Endothelial cell of umbilical vein (primary cell): ENCODE measurements at regions not wholly inside any gene's neighbourhood (a gene's known extent, or its start where the extent isn't known, plus 50 kb on each side); places are given as distances from the start of the nearest gene placed in this dataset.

Experiments used
- BruUV-seq: library from RNA; stranded (reverse); fragments of 400-500 nt; replicated peaks from 2 replicates; lab custom pipeline; 2021; lab: Mats Ljungman, UMichigan
- CTCF ChIA-PET: fragments of 300-600, 350-600 bp; sonication (Branson Sonifier 250); formaldehyde crosslinking; loops from one replicate; lab custom pipeline; 2021; ENCODE audit warnings: antibody characterized with exemption, inconsistent platforms; lab: Charles Lee
- POLR2A ChIA-PET: fragments of 300-600, 350-600 bp; sonication (Branson Sonifier 250); formaldehyde crosslinking; loops from one replicate; lab custom pipeline; 2021; ENCODE audit warnings: antibody characterized with exemption, inconsistent platforms; lab: Charles Lee
- DNase-seq: peaks from one replicate; pipeline ENCODE4 v3.0.0-alpha.2; 2011; ENCODE audit warnings: low read depth, low spot score
- FAIRE-seq: peaks from 2 replicates; lab custom pipeline; 2011; peaks lifted over from hg19 to GRCh38; lab: Jason Lieb, UNC
- H2AFZ ChIP-seq: 2 replicates; pipeline ENCODE4 v1.6.0; 2012; ENCODE audit warnings: low read depth, low read length, control low read depth, inconsistent platforms
- H3K27ac ChIP-seq: 2 replicates; pipeline ENCODE4 v1.5.1; 2011; ENCODE audit warnings: low read depth, mild to moderate bottlenecking, control low read depth, low read length, moderate library complexity; ENCODE audit not compliant: insufficient read depth
- H3K27me3 ChIP-seq, 2 experiments: 2 replicates each; pipeline versions ENCODE4 v1.6.0 to v1.6.1; 2011; ENCODE audit warnings: low read length in 2 of 2, mixed read lengths in 1 of 2; ENCODE audit not compliant: control insufficient read depth in 2 of 2, insufficient read depth in 2 of 2
- H3K36me3 ChIP-seq, 2 experiments: 2 replicates in 1 of 2; 3 replicates in 1 of 2; pipeline ENCODE4 v1.5.1; 2011; ENCODE audit warnings: low read length in 2 of 2, mild to moderate bottlenecking in 1 of 2, moderate library complexity in 1 of 2; ENCODE audit not compliant: control insufficient read depth in 2 of 2, insufficient read depth in 2 of 2; ENCODE audit errors: extremely low read depth in 1 of 2
- H3K4me1 ChIP-seq: 3 replicates; pipeline ENCODE4 v1.5.1; 2011; ENCODE audit warnings: mild to moderate bottlenecking, low read length; ENCODE audit not compliant: control insufficient read depth, insufficient read depth; ENCODE audit errors: extremely low read depth
- H3K4me2 ChIP-seq: 2 replicates; pipeline ENCODE4 v1.6.1; 2011; ENCODE audit warnings: low read length, control low read depth, mixed read lengths; ENCODE audit not compliant: insufficient read depth
- H3K4me3 ChIP-seq, 3 experiments: fragments of 200-600 bp in 1 of 3; sonication (generic), shearing (Covaris generic) in 1 of 3; replicated peaks in 1 of 3; 2 replicates each; pipeline ENCODE4 v1.5.1; 2011 to 2016; ENCODE audit warnings: control low read depth in 3 of 3, low read length in 3 of 3, mild to moderate bottlenecking in 2 of 3, inconsistent platforms in 1 of 3, low read depth in 1 of 3, moderate library complexity in 1 of 3; ENCODE audit not compliant: insufficient read depth in 1 of 3
- H3K79me2 ChIP-seq: 2 replicates; pipeline ENCODE4 v1.6.0; 2012; ENCODE audit warnings: low read length, inconsistent platforms; ENCODE audit not compliant: control insufficient read depth, insufficient read depth
- H3K9ac ChIP-seq: replicated peaks from 2 replicates; pipeline ENCODE3; 2011; ENCODE audit warnings: low read length, control low read depth; ENCODE audit not compliant: insufficient read depth; ENCODE audit errors: extremely low read depth
- H3K9me1 ChIP-seq: replicated peaks from 3 replicates; pipeline ENCODE4 v1.6.0; 2011; ENCODE audit warnings: mild to moderate bottlenecking, low read length; ENCODE audit not compliant: control insufficient read depth, insufficient read depth; ENCODE audit errors: extremely low read depth
- H3K9me3 ChIP-seq: replicated peaks from 2 replicates; pipeline ENCODE4 v1.5.1; 2012; ENCODE audit warnings: low read length, inconsistent platforms; ENCODE audit not compliant: control insufficient read depth, insufficient read depth
- H4K20me1 ChIP-seq: replicated peaks from 2 replicates; pipeline ENCODE3; 2011; ENCODE audit warnings: mild to moderate bottlenecking, low read length; ENCODE audit not compliant: control insufficient read depth, insufficient read depth; ENCODE audit errors: extremely low read depth
- EZH2 ChIP-seq: IDR thresholded peaks from 2 replicates; pipeline ENCODE4 v1.6.1; 2012; ENCODE audit warnings: borderline replicate concordance, low read depth, mild to moderate bottlenecking, moderate library complexity, low read length, inconsistent platforms; ENCODE audit not compliant: severe bottlenecking
- FOS ChIP-seq: IDR thresholded peaks from 2 replicates; pipeline ENCODE4 v1.6.1; 2011; ENCODE audit warnings: mild to moderate bottlenecking, low read length, moderate library complexity, borderline replicate concordance; ENCODE audit not compliant: insufficient read depth
- JUN ChIP-seq: IDR thresholded peaks from 2 replicates; pipeline ENCODE4 v1.6.1; 2011; ENCODE audit warnings: borderline replicate concordance, low read depth; ENCODE audit not compliant: insufficient read length, insufficient read depth
- MYC ChIP-seq: IDR thresholded peaks from one replicate; pipeline ENCODE4 v1.6.1; 2011; ENCODE audit warnings: mild to moderate bottlenecking, low read depth, low read length
- POLR2A ChIP-seq: IDR thresholded peaks from 2 replicates; pipeline ENCODE4 v1.6.1; 2012; ENCODE audit warnings: low read depth, mild to moderate bottlenecking, control low read depth, low read length
- POLR2AphosphoS5 ChIP-seq: IDR thresholded peaks from 2 replicates; pipeline ENCODE4 v1.6.1; 2012; ENCODE audit warnings: low read depth, mild to moderate bottlenecking, control low read depth, low read length, moderate library complexity; ENCODE audit not compliant: insufficient read depth
- dilution Hi-C: fragments of 300-500 bp; cut with MboI; formaldehyde crosslinking; loops from one replicate; pipeline ENCODE4 v1.15.0; 2019; ENCODE audit warnings: low sequenced_read_pairs; ENCODE audit not compliant: extremely low pct_ligation_motif_present
- intact Hi-C: fragments of 100-400 bp; cut with micrococcal nuclease; formaldehyde crosslinking; loops from one replicate; pipeline ENCODE4 v1.10.0; 2022

DNA sequence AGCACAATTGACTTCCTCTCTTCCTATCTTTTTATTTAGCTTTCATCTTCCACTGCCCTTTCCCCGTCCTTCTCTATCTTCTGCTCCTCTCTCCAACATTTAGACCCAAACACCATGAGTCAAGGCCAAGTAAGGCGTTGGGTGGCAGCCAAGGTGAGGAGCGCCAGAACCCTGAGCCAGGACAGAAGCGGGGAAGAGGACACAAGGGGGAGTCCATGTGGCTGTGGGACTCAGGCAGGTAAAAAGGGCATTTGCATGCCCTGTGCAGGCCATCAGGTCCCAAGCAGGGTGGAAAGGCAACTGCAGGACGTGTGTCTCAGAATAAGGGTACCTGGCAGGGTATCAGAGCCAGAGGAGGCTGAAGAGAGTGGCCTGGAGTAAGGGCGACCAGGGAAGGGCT lies 192.4 kb upstream of the PFKP start:
- no peak overlapping the region for H3K27ac ChIP-seq
- no peak overlapping the region for H3K9ac ChIP-seq
- no peaks in the 10 kb centered on the region for H3K36me3 ChIP-seq
- H3K4me1 ChIP-seq: no peaks in the 10 kb centered on the region
- BruUV-seq: no TSS peak
- DNase-seq: no peak
- dilution Hi-C loops (no loop called here), intact Hi-C loops (no loop called here)
- H3K9me1 ChIP-seq: no peaks in the 10 kb centered on the region
- H4K20me1 ChIP-seq: no peaks in the 10 kb centered on the region
- ChIA-PET CTCF (no interaction called here), POLR2A (no interaction called here)
- TF ChIP-seq JUN (no peak), POLR2AphosphoS5 (no peak), POLR2A (no peak)
- no peaks in the 10 kb centered on the region for H3K79me2 ChIP-seq
- H2AFZ ChIP-seq: no peak overlapping the region
- H3K4me2 ChIP-seq: no peak overlapping the region
- no peaks in the 10 kb centered on the region for H3K9me3 ChIP-seq
- H3K4me3 ChIP-seq: no peak overlapping the region
- FAIRE-seq: no peak
- no peaks in the 10 kb centered on the region for H3K27me3 ChIP-seq

DNA sequence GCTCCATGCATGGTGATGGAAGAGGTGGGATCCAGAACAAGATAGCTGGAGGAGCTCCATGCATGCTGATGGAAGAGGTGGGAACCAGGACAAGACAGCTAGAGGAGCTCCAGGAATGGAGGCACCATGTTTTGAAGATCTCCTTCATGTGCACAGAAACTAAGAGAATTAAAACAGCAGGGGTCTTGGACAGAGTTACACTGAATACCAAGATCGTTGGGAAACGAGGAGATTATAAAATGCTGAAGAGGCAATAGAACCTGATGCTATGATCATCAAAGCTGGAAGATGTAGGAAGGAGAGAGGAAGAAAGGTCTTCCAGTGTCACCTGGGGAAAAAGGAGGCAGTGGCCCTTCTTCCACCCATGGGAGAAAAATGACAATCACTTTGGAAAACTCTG lies 193.6 kb upstream of the PFKP start:
- DNase-seq (no peak), FAIRE-seq (no peak)
- H3K27me3 ChIP-seq: no peaks in the 10 kb centered on the region
- no peaks in the 10 kb centered on the region for H3K79me2 ChIP-seq
- no peak overlapping the region for H3K27ac ChIP-seq
- dilution Hi-C loops: no loop called here
- no peaks in the 10 kb centered on the region for H3K9me1 ChIP-seq
- CTCF ChIA-PET: interaction anchor here (1.1 kb wide), 1 partner anchor 23 kb away, joined by 3 read pairs; no protein-coding TSS in a partner anchor
- TF ChIP-seq EZH2: no peak
- no peak for TF ChIP-seq FOS
- no peak for TF ChIP-seq MYC
- intact Hi-C loops: no loop called here
- no peaks in the 10 kb centered on the region for H4K20me1 ChIP-seq
- no peak overlapping the region for H3K4me3 ChIP-seq
- POLR2A ChIA-PET: no interaction called here
- H3K9ac ChIP-seq: no peak overlapping the region
- no peaks in the 10 kb centered on the region for H3K4me1 ChIP-seq
- H3K4me2 ChIP-seq: no peak overlapping the region
- H3K36me3 ChIP-seq: no peaks in the 10 kb centered on the region
- H2AFZ ChIP-seq: no peak overlapping the region
- no TSS peak for BruUV-seq
- no peaks in the 10 kb centered on the region for H3K9me3 ChIP-seq
